ENCODE measurements at regions not wholly inside any gene's neighbourhood (a gene's known extent, or its start where the extent isn't known, plus 50 kb on each side); places are given as distances from the start of the nearest gene placed in this dataset.

DNA sequence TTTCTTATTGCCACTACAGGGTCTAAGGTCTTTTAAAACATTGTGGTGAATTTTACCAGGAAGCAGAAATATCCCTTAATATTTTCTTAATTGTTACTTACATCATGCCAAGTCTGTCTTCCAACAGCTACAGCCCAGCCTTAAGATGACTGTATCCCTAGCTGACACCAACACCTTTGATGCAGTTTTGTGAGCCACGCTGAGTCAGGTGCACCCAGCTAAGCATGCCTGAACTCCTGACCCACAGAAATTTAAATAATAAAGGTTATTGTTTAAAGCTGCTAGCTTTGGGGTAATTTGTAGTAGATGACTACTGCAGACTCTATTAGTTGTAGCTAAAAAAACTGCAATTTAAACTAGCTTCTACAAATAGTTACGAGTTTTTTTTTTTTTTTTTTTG is 1757.9 kb upstream of the LRRTM1 start:
- TF ChIP-seq, protein P1, sequence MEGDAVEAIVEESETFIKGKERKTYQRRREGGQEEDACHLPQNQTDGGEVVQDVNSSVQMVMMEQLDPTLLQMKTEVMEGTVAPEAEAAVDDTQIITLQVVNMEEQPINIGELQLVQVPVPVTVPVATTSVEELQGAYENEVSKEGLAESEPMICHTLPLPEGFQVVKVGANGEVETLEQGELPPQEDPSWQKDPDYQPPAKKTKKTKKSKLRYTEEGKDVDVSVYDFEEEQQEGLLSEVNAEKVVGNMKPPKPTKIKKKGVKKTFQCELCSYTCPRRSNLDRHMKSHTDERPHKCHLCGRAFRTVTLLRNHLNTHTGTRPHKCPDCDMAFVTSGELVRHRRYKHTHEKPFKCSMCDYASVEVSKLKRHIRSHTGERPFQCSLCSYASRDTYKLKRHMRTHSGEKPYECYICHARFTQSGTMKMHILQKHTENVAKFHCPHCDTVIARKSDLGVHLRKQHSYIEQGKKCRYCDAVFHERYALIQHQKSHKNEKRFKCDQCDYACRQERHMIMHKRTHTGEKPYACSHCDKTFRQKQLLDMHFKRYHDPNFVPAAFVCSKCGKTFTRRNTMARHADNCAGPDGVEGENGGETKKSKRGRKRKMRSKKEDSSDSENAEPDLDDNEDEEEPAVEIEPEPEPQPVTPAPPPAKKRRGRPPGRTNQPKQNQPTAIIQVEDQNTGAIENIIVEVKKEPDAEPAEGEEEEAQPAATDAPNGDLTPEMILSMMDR (IDR thresholded peaks at IDR 0.05; ENCODE audit: poor library complexity, severe bottlenecking), result no peak
- DNase-seq (ENCODE audit: low spot score) (no peak), ATAC-seq (ENCODE audit: low read depth) (no peak)
- H3K27ac ChIP-seq (ENCODE audit: poor library complexity, severe bottlenecking), result no peak overlapping the region
- H3K4me3 ChIP-seq (ENCODE audit: severe bottlenecking), result no peak overlapping the region
- no peaks in the 10 kb centered on the region for H3K36me3 ChIP-seq (ENCODE audit: low read depth)
- H3K9me3 ChIP-seq (ENCODE audit: severe bottlenecking), result no peaks in the 10 kb centered on the region
- no peaks in the 10 kb centered on the region for H3K4me1 ChIP-seq (ENCODE audit: insufficient read depth, poor library complexity, severe bottlenecking)
- H3K27me3 ChIP-seq (ENCODE audit: insufficient read depth, poor library complexity, severe bottlenecking), result no peaks in the 10 kb centered on the region

DNA sequence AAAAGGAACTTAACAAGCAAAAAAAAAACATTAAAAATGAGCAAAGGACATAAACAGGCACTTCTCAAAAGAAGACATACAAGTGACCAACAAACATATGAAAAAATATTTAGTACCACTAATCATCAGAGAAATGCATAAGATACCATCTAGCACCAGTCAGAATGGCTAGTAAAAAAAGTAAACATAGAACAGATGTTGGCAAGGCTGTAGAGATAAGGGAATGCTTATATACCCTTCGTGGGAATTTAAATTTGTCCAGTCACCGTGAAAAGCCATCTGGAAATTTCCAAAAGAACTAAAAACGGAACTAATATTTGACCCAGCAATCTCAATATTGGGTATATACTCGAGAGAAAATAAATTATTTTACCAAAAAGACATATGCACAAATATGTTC is 1751.3 kb upstream of the LRRTM1 start:
- no peak for ATAC-seq (ENCODE audit: low read depth)
- no peaks in the 10 kb centered on the region for H3K36me3 ChIP-seq (ENCODE audit: low read depth)
- H3K9me3 ChIP-seq (ENCODE audit: severe bottlenecking), result no peaks in the 10 kb centered on the region
- no peak overlapping the region for H3K4me3 ChIP-seq (ENCODE audit: severe bottlenecking)
- H3K27ac ChIP-seq (ENCODE audit: poor library complexity, severe bottlenecking), result no peak overlapping the region
- DNase-seq (ENCODE audit: low spot score), result no peak
- H3K4me1 ChIP-seq (ENCODE audit: insufficient read depth, poor library complexity, severe bottlenecking), result no peaks in the 10 kb centered on the region
- TF ChIP-seq, protein P1 (IDR thresholded peaks at IDR 0.05; ENCODE audit: poor library complexity, severe bottlenecking), result no peak
- H3K27me3 ChIP-seq (ENCODE audit: insufficient read depth, poor library complexity, severe bottlenecking), result no peaks in the 10 kb centered on the region

DNA sequence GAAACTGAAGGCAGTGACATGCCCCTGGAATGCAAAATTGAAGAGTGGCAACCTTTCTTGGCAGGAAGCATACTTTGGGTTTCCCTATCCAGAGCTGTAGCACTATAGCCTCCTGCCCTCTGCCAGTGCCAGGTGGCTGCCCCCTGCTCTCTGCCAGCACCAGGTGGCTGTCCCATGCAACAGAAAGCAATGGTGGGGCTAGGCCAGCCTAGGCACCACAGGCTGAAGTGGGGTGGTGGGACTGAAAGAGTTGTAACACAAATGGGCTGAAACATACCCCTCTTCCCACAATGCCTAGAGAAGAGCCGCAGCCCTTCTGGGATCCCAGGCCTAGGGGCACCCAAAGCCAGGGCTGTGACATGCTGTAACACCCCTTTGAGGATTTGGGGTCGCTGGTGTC is 1739.3 kb upstream of the LRRTM1 start:
- no peaks in the 10 kb centered on the region for H3K4me1 ChIP-seq (ENCODE audit: insufficient read depth, poor library complexity, severe bottlenecking)
- no peak for DNase-seq (ENCODE audit: low spot score)
- no peaks in the 10 kb centered on the region for H3K36me3 ChIP-seq (ENCODE audit: low read depth)
- H3K9me3 ChIP-seq (ENCODE audit: severe bottlenecking), result no peaks in the 10 kb centered on the region
- no peak overlapping the region for H3K27ac ChIP-seq (ENCODE audit: poor library complexity, severe bottlenecking)
- no peak overlapping the region for H3K4me3 ChIP-seq (ENCODE audit: severe bottlenecking)
- no peaks in the 10 kb centered on the region for H3K27me3 ChIP-seq (ENCODE audit: insufficient read depth, poor library complexity, severe bottlenecking)
- TF ChIP-seq, protein P1 (IDR thresholded peaks at IDR 0.05; ENCODE audit: poor library complexity, severe bottlenecking), result no peak
- no peak for ATAC-seq (ENCODE audit: low read depth)

DNA sequence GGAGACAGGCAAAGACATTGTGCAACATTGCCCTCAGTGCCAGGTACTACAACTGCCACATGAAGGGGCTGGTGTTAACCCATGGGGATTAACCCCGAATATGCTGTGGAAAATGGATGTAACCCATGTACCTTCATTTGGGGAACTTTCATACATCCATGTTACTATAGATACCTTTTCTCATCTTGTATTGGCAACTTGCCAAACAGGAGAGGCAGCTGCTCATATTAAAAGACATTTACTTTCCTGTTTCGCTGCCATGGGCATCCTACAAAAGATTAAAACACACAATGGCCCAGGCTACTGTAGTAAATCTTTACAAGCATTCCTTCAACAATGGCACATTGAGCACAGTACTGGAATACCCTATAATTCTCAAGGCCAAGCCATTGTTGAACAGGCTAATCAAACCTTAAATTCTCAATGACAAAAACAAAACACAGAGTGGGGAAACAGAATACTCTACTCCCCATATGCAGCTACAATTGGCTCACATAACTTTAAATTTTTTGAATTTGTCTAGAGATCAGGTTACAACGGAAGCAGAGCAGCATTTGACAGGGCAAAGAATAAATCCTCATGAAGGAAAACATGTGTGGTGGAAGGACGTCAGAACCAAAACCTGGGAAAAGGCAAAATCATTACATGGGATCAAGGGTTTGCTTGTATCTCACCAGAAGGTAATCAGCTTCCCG is 1723.5 kb upstream of the LRRTM1 start:
- H3K27me3 ChIP-seq (ENCODE audit: insufficient read depth, poor library complexity, severe bottlenecking), result no peaks in the 10 kb centered on the region
- H3K4me1 ChIP-seq (ENCODE audit: insufficient read depth, poor library complexity, severe bottlenecking), result no peaks in the 10 kb centered on the region
- ATAC-seq (ENCODE audit: low read depth), result no peak
- no peaks in the 10 kb centered on the region for H3K9me3 ChIP-seq (ENCODE audit: severe bottlenecking)
- H3K4me3 ChIP-seq (ENCODE audit: severe bottlenecking), result no peak overlapping the region
- no peak overlapping the region for H3K27ac ChIP-seq (ENCODE audit: poor library complexity, severe bottlenecking)
- TF ChIP-seq, protein P1 (IDR thresholded peaks at IDR 0.05; ENCODE audit: poor library complexity, severe bottlenecking), result no peak
- no peak for DNase-seq (ENCODE audit: low spot score)
- no peaks in the 10 kb centered on the region for H3K36me3 ChIP-seq (ENCODE audit: low read depth)

DNA sequence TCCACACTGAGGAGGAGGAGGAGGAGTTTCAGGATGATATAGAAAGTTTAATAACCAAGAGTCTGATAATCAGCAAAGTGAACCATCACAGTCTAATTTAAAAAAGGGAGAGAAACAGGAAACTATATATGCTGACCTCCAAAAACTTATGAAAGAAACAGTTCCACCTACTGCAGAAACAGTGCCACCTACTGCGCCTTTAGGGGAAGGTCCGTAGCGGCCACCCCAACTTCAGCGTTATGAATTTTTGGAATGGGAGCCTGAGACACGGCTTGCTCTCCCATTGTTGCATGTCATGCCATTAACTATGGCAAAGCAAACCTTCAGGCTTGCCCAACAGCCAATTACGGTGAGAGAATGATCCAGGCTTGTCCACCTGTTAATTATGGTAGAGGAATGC is 1719.2 kb upstream of the LRRTM1 start:
- TF ChIP-seq, protein P1 (IDR thresholded peaks at IDR 0.05; ENCODE audit: poor library complexity, severe bottlenecking), result peak; percentile 21
- Histone ChIP-seq H3K36me3 (ENCODE audit: low read depth) (no peaks in the 10 kb centered on the region), H3K4me1 (ENCODE audit: insufficient read depth, poor library complexity, severe bottlenecking) (no peaks in the 10 kb centered on the region), H3K4me3 (ENCODE audit: severe bottlenecking) (no peak overlapping the region), H3K27ac (ENCODE audit: poor library complexity, severe bottlenecking) (no peak overlapping the region), H3K9me3 (ENCODE audit: severe bottlenecking) (no peaks in the 10 kb centered on the region), H3K27me3 (ENCODE audit: insufficient read depth, poor library complexity, severe bottlenecking) (no peaks in the 10 kb centered on the region)
- ATAC-seq (ENCODE audit: low read depth) (no peak), DNase-seq (ENCODE audit: low spot score) (no peak)

Measured in RWPE2 (cell line).